Endothelial cell of umbilical vein (primary cell): ENCODE measurements at regions not wholly inside any gene's neighbourhood (a gene's known extent, or its start where the extent isn't known, plus 50 kb on each side); places are given as distances from the start of the nearest gene placed in this dataset.

Experiments
- BruUV-seq: library from RNA; stranded (reverse); fragments of 400-500 nt; replicated peaks from 2 replicates; lab custom pipeline; 2021; lab: Mats Ljungman, UMichigan
- CTCF ChIA-PET: fragments of 300-600, 350-600 bp; sonication (Branson Sonifier 250); formaldehyde crosslinking; loops from one replicate; lab custom pipeline; 2021; ENCODE audit warnings: antibody characterized with exemption, inconsistent platforms; lab: Charles Lee
- POLR2A ChIA-PET: fragments of 300-600, 350-600 bp; sonication (Branson Sonifier 250); formaldehyde crosslinking; loops from one replicate; lab custom pipeline; 2021; ENCODE audit warnings: antibody characterized with exemption, inconsistent platforms; lab: Charles Lee
- DNase-seq: peaks from one replicate; pipeline ENCODE4 v3.0.0-alpha.2; 2011; ENCODE audit warnings: low read depth, low spot score
- FAIRE-seq: peaks from 2 replicates; lab custom pipeline; 2011; peaks lifted over from hg19 to GRCh38; lab: Jason Lieb, UNC
- H2AFZ ChIP-seq: 2 replicates; pipeline ENCODE4 v1.6.0; 2012; ENCODE audit warnings: low read depth, low read length, control low read depth, inconsistent platforms
- H3K27ac ChIP-seq: 2 replicates; pipeline ENCODE4 v1.5.1; 2011; ENCODE audit warnings: low read depth, mild to moderate bottlenecking, control low read depth, low read length, moderate library complexity; ENCODE audit not compliant: insufficient read depth
- H3K27me3 ChIP-seq, 2 experiments: 2 replicates each; pipeline versions ENCODE4 v1.6.0 to v1.6.1; 2011; ENCODE audit warnings: low read length in 2 of 2, mixed read lengths in 1 of 2; ENCODE audit not compliant: control insufficient read depth in 2 of 2, insufficient read depth in 2 of 2
- H3K36me3 ChIP-seq, 2 experiments: 2 replicates in 1 of 2; 3 replicates in 1 of 2; pipeline ENCODE4 v1.5.1; 2011; ENCODE audit warnings: low read length in 2 of 2, mild to moderate bottlenecking in 1 of 2, moderate library complexity in 1 of 2; ENCODE audit not compliant: control insufficient read depth in 2 of 2, insufficient read depth in 2 of 2; ENCODE audit errors: extremely low read depth in 1 of 2
- H3K4me1 ChIP-seq: 3 replicates; pipeline ENCODE4 v1.5.1; 2011; ENCODE audit warnings: mild to moderate bottlenecking, low read length; ENCODE audit not compliant: control insufficient read depth, insufficient read depth; ENCODE audit errors: extremely low read depth
- H3K4me2 ChIP-seq: 2 replicates; pipeline ENCODE4 v1.6.1; 2011; ENCODE audit warnings: low read length, control low read depth, mixed read lengths; ENCODE audit not compliant: insufficient read depth
- H3K4me3 ChIP-seq, 3 experiments: fragments of 200-600 bp in 1 of 3; sonication (generic), shearing (Covaris generic) in 1 of 3; replicated peaks in 1 of 3; 2 replicates each; pipeline ENCODE4 v1.5.1; 2011 to 2016; ENCODE audit warnings: control low read depth in 3 of 3, low read length in 3 of 3, mild to moderate bottlenecking in 2 of 3, inconsistent platforms in 1 of 3, low read depth in 1 of 3, moderate library complexity in 1 of 3; ENCODE audit not compliant: insufficient read depth in 1 of 3
- H3K79me2 ChIP-seq: 2 replicates; pipeline ENCODE4 v1.6.0; 2012; ENCODE audit warnings: low read length, inconsistent platforms; ENCODE audit not compliant: control insufficient read depth, insufficient read depth
- H3K9ac ChIP-seq: replicated peaks from 2 replicates; pipeline ENCODE3; 2011; ENCODE audit warnings: low read length, control low read depth; ENCODE audit not compliant: insufficient read depth; ENCODE audit errors: extremely low read depth
- H3K9me1 ChIP-seq: replicated peaks from 3 replicates; pipeline ENCODE4 v1.6.0; 2011; ENCODE audit warnings: mild to moderate bottlenecking, low read length; ENCODE audit not compliant: control insufficient read depth, insufficient read depth; ENCODE audit errors: extremely low read depth
- H3K9me3 ChIP-seq: replicated peaks from 2 replicates; pipeline ENCODE4 v1.5.1; 2012; ENCODE audit warnings: low read length, inconsistent platforms; ENCODE audit not compliant: control insufficient read depth, insufficient read depth
- H4K20me1 ChIP-seq: replicated peaks from 2 replicates; pipeline ENCODE3; 2011; ENCODE audit warnings: mild to moderate bottlenecking, low read length; ENCODE audit not compliant: control insufficient read depth, insufficient read depth; ENCODE audit errors: extremely low read depth
- EZH2 ChIP-seq: IDR thresholded peaks from 2 replicates; pipeline ENCODE4 v1.6.1; 2012; ENCODE audit warnings: borderline replicate concordance, low read depth, mild to moderate bottlenecking, moderate library complexity, low read length, inconsistent platforms; ENCODE audit not compliant: severe bottlenecking
- FOS ChIP-seq: IDR thresholded peaks from 2 replicates; pipeline ENCODE4 v1.6.1; 2011; ENCODE audit warnings: mild to moderate bottlenecking, low read length, moderate library complexity, borderline replicate concordance; ENCODE audit not compliant: insufficient read depth
- GATA2 ChIP-seq: IDR thresholded peaks from 2 replicates; pipeline ENCODE4 v1.7.0; 2011; ENCODE audit warnings: low read depth, mild to moderate bottlenecking, moderate library complexity, mixed read lengths, low read length; ENCODE audit not compliant: insufficient read length, insufficient read depth
- JUN ChIP-seq: IDR thresholded peaks from 2 replicates; pipeline ENCODE4 v1.6.1; 2011; ENCODE audit warnings: borderline replicate concordance, low read depth; ENCODE audit not compliant: insufficient read length, insufficient read depth
- MYC ChIP-seq: IDR thresholded peaks from one replicate; pipeline ENCODE4 v1.6.1; 2011; ENCODE audit warnings: mild to moderate bottlenecking, low read depth, low read length
- POLR2A ChIP-seq: IDR thresholded peaks from 2 replicates; pipeline ENCODE4 v1.6.1; 2012; ENCODE audit warnings: low read depth, mild to moderate bottlenecking, control low read depth, low read length
- POLR2AphosphoS5 ChIP-seq: IDR thresholded peaks from 2 replicates; pipeline ENCODE4 v1.6.1; 2012; ENCODE audit warnings: low read depth, mild to moderate bottlenecking, control low read depth, low read length, moderate library complexity; ENCODE audit not compliant: insufficient read depth
- dilution Hi-C: fragments of 300-500 bp; cut with MboI; formaldehyde crosslinking; loops from one replicate; pipeline ENCODE4 v1.15.0; 2019; ENCODE audit warnings: low sequenced_read_pairs; ENCODE audit not compliant: extremely low pct_ligation_motif_present
- intact Hi-C: fragments of 100-400 bp; cut with micrococcal nuclease; formaldehyde crosslinking; loops from one replicate; pipeline ENCODE4 v1.10.0; 2022
- TF ChIP-seq, protein P1 (sequence below), 2 donors: IDR thresholded peaks; 1 replicate in 1 of 2; 2 replicates in 1 of 2; pipeline ENCODE4 v1.5.1; 2011; ENCODE audit warnings: low read length in 2 of 2, mild to moderate bottlenecking in 2 of 2, moderate library complexity in 2 of 2, control low read depth in 1 of 2, inconsistent platforms in 1 of 2, low read depth in 1 of 2; ENCODE audit not compliant: insufficient read depth in 1 of 2; ENCODE audit errors: extremely low read depth in 1 of 2
- TF ChIP-seq, protein P2 (sequence below): IDR thresholded peaks from 2 replicates; pipeline ENCODE4 v1.6.1; 2011; ENCODE audit not compliant: insufficient read depth, insufficient read length

DNA sequence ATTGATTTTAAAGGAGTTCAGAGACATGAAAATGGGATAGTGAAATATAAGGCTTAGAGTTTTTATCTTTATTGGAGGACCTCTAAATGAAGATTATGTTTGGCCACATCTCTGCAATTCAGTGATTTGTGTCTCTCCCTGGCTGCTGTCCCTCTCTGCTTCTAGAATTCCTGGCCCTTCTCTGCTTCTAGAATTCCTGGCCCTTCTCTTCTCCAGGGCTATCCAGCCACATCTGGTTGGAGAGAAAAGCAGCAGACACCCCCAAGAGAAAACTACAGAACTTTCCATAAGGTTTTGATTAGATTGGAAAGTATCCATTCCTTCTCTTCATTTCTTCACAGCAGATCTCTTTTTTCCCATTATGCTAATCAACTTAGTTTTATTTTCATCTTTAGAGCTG lies 135.5 kb downstream of the NPY start:
- BruUV-seq: no TSS peak
- Histone ChIP-seq H3K9me1 (no peaks in the 10 kb centered on the region), H3K27me3 (no peaks in the 10 kb centered on the region), H3K4me2 (no peak overlapping the region), H3K4me3 (no peak overlapping the region), H3K4me1 (no peaks in the 10 kb centered on the region), H3K27ac (no peak overlapping the region), H3K79me2 (no peaks in the 10 kb centered on the region), H4K20me1 (no peaks in the 10 kb centered on the region), H3K36me3 (no peaks in the 10 kb centered on the region), H3K9ac (no peak overlapping the region), H3K9me3 (no peaks in the 10 kb centered on the region), H2AFZ (no peak overlapping the region)
- POLR2A ChIA-PET: no interaction called here
- TF ChIP-seq POLR2AphosphoS5 (no peak), FOS (no peak), JUN (no peak), EZH2 (no peak), MYC (no peak), GATA2 (no peak), POLR2A (no peak)
- TF ChIP-seq, protein P1, sequence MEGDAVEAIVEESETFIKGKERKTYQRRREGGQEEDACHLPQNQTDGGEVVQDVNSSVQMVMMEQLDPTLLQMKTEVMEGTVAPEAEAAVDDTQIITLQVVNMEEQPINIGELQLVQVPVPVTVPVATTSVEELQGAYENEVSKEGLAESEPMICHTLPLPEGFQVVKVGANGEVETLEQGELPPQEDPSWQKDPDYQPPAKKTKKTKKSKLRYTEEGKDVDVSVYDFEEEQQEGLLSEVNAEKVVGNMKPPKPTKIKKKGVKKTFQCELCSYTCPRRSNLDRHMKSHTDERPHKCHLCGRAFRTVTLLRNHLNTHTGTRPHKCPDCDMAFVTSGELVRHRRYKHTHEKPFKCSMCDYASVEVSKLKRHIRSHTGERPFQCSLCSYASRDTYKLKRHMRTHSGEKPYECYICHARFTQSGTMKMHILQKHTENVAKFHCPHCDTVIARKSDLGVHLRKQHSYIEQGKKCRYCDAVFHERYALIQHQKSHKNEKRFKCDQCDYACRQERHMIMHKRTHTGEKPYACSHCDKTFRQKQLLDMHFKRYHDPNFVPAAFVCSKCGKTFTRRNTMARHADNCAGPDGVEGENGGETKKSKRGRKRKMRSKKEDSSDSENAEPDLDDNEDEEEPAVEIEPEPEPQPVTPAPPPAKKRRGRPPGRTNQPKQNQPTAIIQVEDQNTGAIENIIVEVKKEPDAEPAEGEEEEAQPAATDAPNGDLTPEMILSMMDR (IDR thresholded peaks at IDR 0.05; ENCODE audit: extremely low read depth in 1 of 2, insufficient read depth in 1 of 2, low read depth in 1 of 2, low read length in 2 of 2): no peak
- TF ChIP-seq, protein P2, sequence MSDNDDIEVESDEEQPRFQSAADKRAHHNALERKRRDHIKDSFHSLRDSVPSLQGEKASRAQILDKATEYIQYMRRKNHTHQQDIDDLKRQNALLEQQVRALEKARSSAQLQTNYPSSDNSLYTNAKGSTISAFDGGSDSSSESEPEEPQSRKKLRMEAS: no peak
- dilution Hi-C loops: no loop called here
- no peak for DNase-seq
- FAIRE-seq: no peak
- intact Hi-C loops: no loop called here
- CTCF ChIA-PET: no interaction called here
